Lower leg skin (tissue), 3 donors: ENCODE measurements at regions not wholly inside any gene's neighbourhood (a gene's known extent, or its start where the extent isn't known, plus 50 kb on each side); places are given as distances from the start of the nearest gene placed in this dataset.
"Not testable (repeated sequence)": the region's sequence is repeated elsewhere in the genome, so short reads cannot be mapped to it uniquely, and the experiment has no call there.

Experiments used
- POLR2A ChIP-seq, 2 donors: fragments of 450-650 bp; IDR thresholded peaks; one replicate each; pipeline ENCODE4 v1.6.1; 2016 to 2017; ENCODE audit warnings: antibody characterized with exemption in 2 of 2, mild to moderate bottlenecking in 1 of 2, moderate library complexity in 1 of 2
- TF ChIP-seq, protein P1 (sequence below), 3 donors: fragments of 450-650 bp; IDR thresholded peaks; one replicate each; pipeline ENCODE4 v1.5.1; 2016; ENCODE audit warnings: antibody characterized with exemption in 3 of 3, mild to moderate bottlenecking in 3 of 3, moderate library complexity in 2 of 3

DNA sequence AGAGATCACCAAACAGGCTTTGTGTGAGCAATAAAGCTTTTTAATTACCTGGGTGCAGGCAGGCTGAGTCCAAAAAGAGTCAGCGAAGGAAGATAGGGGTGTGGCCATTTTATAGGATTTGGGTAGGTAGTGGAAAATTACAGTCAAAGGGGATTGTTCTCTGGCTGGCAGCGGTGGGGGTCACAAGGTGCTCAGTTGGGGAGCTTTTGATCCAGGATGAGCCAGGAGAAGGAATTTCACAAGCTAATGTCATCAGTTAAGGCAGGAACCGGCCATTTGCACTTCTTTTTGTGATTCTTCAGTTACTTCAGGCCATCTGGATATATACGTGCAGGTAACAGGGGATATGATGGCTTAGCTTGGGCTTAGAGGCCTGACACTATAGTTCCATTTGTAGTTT is 177.5 kb upstream of the KCNJ3 start:
- TF ChIP-seq, protein P1, sequence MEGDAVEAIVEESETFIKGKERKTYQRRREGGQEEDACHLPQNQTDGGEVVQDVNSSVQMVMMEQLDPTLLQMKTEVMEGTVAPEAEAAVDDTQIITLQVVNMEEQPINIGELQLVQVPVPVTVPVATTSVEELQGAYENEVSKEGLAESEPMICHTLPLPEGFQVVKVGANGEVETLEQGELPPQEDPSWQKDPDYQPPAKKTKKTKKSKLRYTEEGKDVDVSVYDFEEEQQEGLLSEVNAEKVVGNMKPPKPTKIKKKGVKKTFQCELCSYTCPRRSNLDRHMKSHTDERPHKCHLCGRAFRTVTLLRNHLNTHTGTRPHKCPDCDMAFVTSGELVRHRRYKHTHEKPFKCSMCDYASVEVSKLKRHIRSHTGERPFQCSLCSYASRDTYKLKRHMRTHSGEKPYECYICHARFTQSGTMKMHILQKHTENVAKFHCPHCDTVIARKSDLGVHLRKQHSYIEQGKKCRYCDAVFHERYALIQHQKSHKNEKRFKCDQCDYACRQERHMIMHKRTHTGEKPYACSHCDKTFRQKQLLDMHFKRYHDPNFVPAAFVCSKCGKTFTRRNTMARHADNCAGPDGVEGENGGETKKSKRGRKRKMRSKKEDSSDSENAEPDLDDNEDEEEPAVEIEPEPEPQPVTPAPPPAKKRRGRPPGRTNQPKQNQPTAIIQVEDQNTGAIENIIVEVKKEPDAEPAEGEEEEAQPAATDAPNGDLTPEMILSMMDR (IDR thresholded peaks at IDR 0.05), result not testable (repeated sequence)
- TF ChIP-seq POLR2A (IDR thresholded peaks at IDR 0.05), result not testable (repeated sequence)
